Activated CD4-positive, alpha-beta T cell treated with anti-CD3 and anti-CD28 coated beads, Interleukin-2, Interleukin-4, amounts not matched to agents 100 ng/mL and 50 ng/mL, durations not matched to agents 16 hours and 8 hours (primary cell): ENCODE measurements at regions not wholly inside any gene's neighbourhood (a gene's known extent, or its start where the extent isn't known, plus 50 kb on each side); places are given as distances from the start of the nearest gene placed in this dataset.

Experiments used
- DNase-seq: peaks from one replicate; pipeline ENCODE4 v3.0.0-alpha.2; 2020; ENCODE audit warnings: low spot score

- no peak for DNase-seq
Observed at GRCh38 chr14:27958757-27959156, 807.8 kb upstream of the FOXG1 start.

- no peak for DNase-seq
Observed at GRCh38 chr14:27995691-27996090, 770.9 kb upstream of the FOXG1 start.

GRCh38 chr14:28001002-28001401 lies 765.6 kb upstream of the FOXG1 start:
- no peak for DNase-seq

- DNase-seq, result no peak
Observed at GRCh38 chr14:28012629-28013415, 753.8 kb upstream of the FOXG1 start.

- DNase-seq, result no peak
Observed at GRCh38 chr14:28020112-28020511, 746.5 kb upstream of the FOXG1 start.

GRCh38 chr14:28023853-28024252 lies 742.7 kb upstream of the FOXG1 start:
- DNase-seq, result no peak

GRCh38 chr14:28052251-28052650 lies 714.3 kb upstream of the FOXG1 start:
- no peak for DNase-seq

- DNase-seq, result no peak
Observed at GRCh38 chr14:28055008-28055407, 711.6 kb upstream of the FOXG1 start.

GRCh38 chr14:28057359-28058296 lies 709.0 kb upstream of the FOXG1 start:
- DNase-seq, result no peak

- no peak for DNase-seq
Observed at GRCh38 chr14:28059254-28059653, 707.3 kb upstream of the FOXG1 start.

GRCh38 chr14:28061006-28061405 lies 705.6 kb upstream of the FOXG1 start:
- no peak for DNase-seq

- DNase-seq, result no peak
Observed at GRCh38 chr14:28077021-28077420, 689.6 kb upstream of the FOXG1 start.

- no peak for DNase-seq
Observed at GRCh38 chr14:28083389-28083788, 683.2 kb upstream of the FOXG1 start.

GRCh38 chr14:28088125-28088524 lies 678.5 kb upstream of the FOXG1 start:
- no peak for DNase-seq

GRCh38 chr14:28097585-28097984 lies 669.0 kb upstream of the FOXG1 start:
- DNase-seq, result no peak

GRCh38 chr14:28098856-28099255 lies 667.7 kb upstream of the FOXG1 start:
- DNase-seq, result no peak

- DNase-seq, result no peak
Observed at GRCh38 chr14:28102001-28102400, 664.6 kb upstream of the FOXG1 start.

- DNase-seq, result no peak
Observed at GRCh38 chr14:28102814-28103213, 663.8 kb upstream of the FOXG1 start.

- DNase-seq, result no peak
Observed at GRCh38 chr14:28113311-28113710, 653.3 kb upstream of the FOXG1 start.

GRCh38 chr14:28116716-28117115 lies 649.9 kb upstream of the FOXG1 start:
- no peak for DNase-seq

- DNase-seq, result no peak
Observed at GRCh38 chr14:28119849-28120248, 646.7 kb upstream of the FOXG1 start.

- no peak for DNase-seq
Observed at GRCh38 chr14:28120391-28120790, 646.2 kb upstream of the FOXG1 start.
